ENCODE measurements at regions not wholly inside any gene's neighbourhood (a gene's known extent, or its start where the extent isn't known, plus 50 kb on each side); places are given as distances from the start of the nearest gene placed in this dataset.

DNA sequence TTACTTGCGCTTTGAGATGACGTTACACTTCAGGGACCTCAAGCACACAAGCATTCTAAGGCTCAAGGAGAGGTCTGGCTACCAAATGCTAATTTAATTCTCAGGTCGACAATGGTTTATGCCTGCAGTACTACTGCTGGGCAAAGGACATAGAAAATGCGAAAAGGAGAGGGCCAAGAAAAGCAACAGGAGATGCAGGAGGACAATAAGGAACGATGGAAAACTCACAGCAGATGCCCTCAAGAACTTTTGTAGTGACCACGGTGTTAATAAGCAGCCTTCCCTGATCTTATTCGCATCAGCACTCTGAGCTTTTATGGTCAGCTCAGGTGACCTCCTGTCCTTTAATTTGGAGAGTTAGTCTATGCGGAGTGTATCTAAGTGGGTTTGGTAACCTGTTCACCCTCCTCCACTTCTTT lies 146.3 kb downstream of the GPR85 start:
- H3K27ac ChIP-seq (ENCODE audit: low read depth, low read length, poor library complexity, severe bottlenecking) = peak overlapping the region; percentile 75
- no peaks in the 10 kb centered on the region for H3K36me3 ChIP-seq (ENCODE audit: insufficient read depth, low read length)
- H3K9me2 ChIP-seq (ENCODE audit: low read depth, low read length) = no peaks in the 10 kb centered on the region; the same call in 1 of the 2 replicates

DNA sequence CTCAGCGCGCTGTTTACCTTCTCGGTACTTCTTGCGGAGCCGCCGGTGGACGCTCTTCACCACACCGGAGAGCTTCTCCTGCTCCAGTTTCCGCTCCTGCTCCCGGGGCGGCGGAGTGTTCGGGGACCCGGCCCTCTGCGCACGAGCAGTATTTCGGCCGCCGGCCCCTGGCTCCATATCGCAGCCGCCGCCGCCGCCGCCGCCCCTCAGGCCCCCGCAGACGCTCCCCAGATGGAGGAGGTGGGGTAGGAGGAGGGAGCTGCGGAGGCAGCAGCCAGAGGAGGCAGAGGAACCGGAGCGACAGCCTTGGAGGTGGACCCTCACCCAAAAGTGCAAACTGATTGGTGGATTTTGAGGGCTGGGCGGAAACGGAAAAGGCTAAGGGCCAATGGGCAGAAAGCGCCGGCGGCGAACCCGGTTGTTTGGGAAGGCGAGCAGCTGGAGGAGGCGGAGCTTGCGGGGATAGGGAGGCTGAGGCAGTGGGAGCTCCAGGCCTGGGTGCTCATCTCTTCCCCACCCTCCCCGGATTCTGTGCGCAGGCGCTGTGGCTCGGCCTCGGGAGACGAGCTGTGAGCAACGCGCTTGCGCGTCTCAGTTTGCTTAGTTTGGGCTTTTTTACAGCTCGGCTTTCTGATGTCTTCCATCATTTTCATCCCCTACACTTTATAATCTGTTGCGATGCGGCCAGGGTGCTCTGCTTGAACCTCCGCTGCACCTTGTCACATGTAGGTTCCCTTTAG lies 146.9 kb downstream of the GPR85 start:
- H3K9me3 ChIP-seq (ENCODE audit: low read length) = no peaks in the 10 kb centered on the region
- H3F3A ChIP-seq (ENCODE audit: insufficient read depth, low read length) = no peaks in the 10 kb centered on the region
- no peaks in the 10 kb centered on the region for H3K36me3 ChIP-seq (ENCODE audit: insufficient read depth, low read length)
- no peaks in the 10 kb centered on the region for H3K9me2 ChIP-seq (ENCODE audit: low read depth, low read length)
- TF ChIP-seq CTCF (IDR thresholded peaks at IDR 0.05; ENCODE audit: low read length) = no peak; the same call in 1 of the 2 replicates
- no peak for TF ChIP-seq EZH2 (IDR thresholded peaks at IDR 0.05; ENCODE audit: borderline replicate concordance, low read length)
- H2AFZ ChIP-seq (ENCODE audit: low read length) = peak overlapping the region; percentile 58
- H3K27ac ChIP-seq (ENCODE audit: low read depth, low read length, poor library complexity, severe bottlenecking) = peak overlapping the region; percentile 75
- H3K27me3 ChIP-seq (ENCODE audit: insufficient read depth, low read length) = no peaks in the 10 kb centered on the region
- H3K4me2 ChIP-seq (ENCODE audit: low read length) = peak overlapping the region; percentile 80
- peak overlapping the region; percentile 75 for H3K4me3 ChIP-seq (ENCODE audit: low read depth, low read length, poor library complexity, severe bottlenecking)
- peaks cover 38% of the 10 kb centered on the region for H3K4me1 ChIP-seq (ENCODE audit: insufficient read depth, low read length, severe bottlenecking)
- no peaks in the 10 kb centered on the region for H4K20me1 ChIP-seq (ENCODE audit: insufficient read depth, low read length)
- peak overlapping the region; percentile 68 for H3K9ac ChIP-seq (ENCODE audit: low read length)
- peaks cover 27% of the 10 kb centered on the region for H3K79me2 ChIP-seq (ENCODE audit: insufficient read depth, low read length)

More for the DNA sequence above, 146.3 kb downstream of the GPR85 start:
- Histone ChIP-seq H3K9me3 (ENCODE audit: low read length) (no peaks in the 10 kb centered on the region), H3K4me2 (ENCODE audit: low read length) (peak overlapping the region; percentile 78), H4K20me1 (ENCODE audit: insufficient read depth, low read length) (no peaks in the 10 kb centered on the region), H3K4me3 (ENCODE audit: low read depth, low read length, poor library complexity, severe bottlenecking) (peak overlapping the region; percentile 75), H3K4me1 (ENCODE audit: insufficient read depth, low read length, severe bottlenecking) (peaks cover 38% of the 10 kb centered on the region), H3F3A (ENCODE audit: insufficient read depth, low read length) (no peaks in the 10 kb centered on the region), H3K27me3 (ENCODE audit: insufficient read depth, low read length) (no peaks in the 10 kb centered on the region), H3K79me2 (ENCODE audit: insufficient read depth, low read length) (peaks cover 27% of the 10 kb centered on the region), H3K9ac (ENCODE audit: low read length) (peak overlapping the region; percentile 68), H2AFZ (ENCODE audit: low read length) (peak overlapping the region; percentile 58)
- TF ChIP-seq EZH2 (IDR thresholded peaks at IDR 0.05; ENCODE audit: borderline replicate concordance, low read length) (no peak), CTCF (IDR thresholded peaks at IDR 0.05; ENCODE audit: low read length) (no peak)

DNA sequence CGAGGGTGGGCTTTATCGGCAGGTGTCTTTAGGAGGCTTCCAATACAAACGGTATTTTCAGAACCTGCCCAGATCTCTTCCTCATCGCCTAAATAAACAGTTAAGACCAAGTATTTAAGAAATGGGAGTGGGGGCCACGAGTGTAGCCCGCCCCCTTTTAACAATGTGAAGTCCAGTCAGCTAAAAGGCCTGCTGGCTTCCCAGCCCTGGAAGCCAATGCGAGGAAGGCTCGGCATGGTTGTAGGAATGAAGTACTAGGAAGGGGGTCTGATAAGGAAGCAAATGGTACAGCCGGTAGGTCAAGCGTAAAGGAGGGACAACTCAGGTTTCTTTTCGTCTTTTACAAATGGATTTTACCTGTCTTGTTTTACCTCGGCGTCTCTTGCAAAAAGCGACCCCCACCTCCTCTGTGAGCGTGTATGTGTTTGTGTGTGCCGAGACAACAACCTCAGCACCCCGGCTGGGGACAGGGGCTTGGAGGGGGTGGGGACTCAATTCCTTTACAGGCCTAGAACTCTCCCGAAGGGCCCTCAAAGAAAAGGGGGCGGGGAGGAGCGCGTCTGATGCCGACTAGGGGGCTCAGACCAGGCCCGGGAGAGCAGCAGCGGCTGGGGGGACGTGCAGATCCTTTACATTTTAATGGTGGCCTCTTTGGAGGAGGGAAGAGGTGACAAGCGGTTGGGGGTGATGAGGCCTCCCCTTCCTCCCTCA lies 147.6 kb downstream of the GPR85 start:
- peaks cover 38% of the 10 kb centered on the region for H3K4me1 ChIP-seq (ENCODE audit: insufficient read depth, low read length, severe bottlenecking)
- H3K36me3 ChIP-seq (ENCODE audit: insufficient read depth, low read length) = no peaks in the 10 kb centered on the region
- H3K4me3 ChIP-seq (ENCODE audit: low read depth, low read length, poor library complexity, severe bottlenecking) = peak overlapping the region; percentile 75
- H3K9ac ChIP-seq (ENCODE audit: low read length) = peak overlapping the region; percentile 67
- no peaks in the 10 kb centered on the region for H3K9me2 ChIP-seq (ENCODE audit: low read depth, low read length)
- peak overlapping the region; percentile 23 for H3K27ac ChIP-seq (ENCODE audit: low read depth, low read length, poor library complexity, severe bottlenecking)
- no peaks in the 10 kb centered on the region for H3F3A ChIP-seq (ENCODE audit: insufficient read depth, low read length)
- H3K9me3 ChIP-seq (ENCODE audit: low read length) = no peaks in the 10 kb centered on the region
- TF ChIP-seq CTCF (IDR thresholded peaks at IDR 0.05; ENCODE audit: low read length) (no peak), EZH2 (IDR thresholded peaks at IDR 0.05; ENCODE audit: borderline replicate concordance, low read length) (no peak)
- H3K79me2 ChIP-seq (ENCODE audit: insufficient read depth, low read length) = peaks cover 27% of the 10 kb centered on the region
- no peaks in the 10 kb centered on the region for H3K27me3 ChIP-seq (ENCODE audit: insufficient read depth, low read length)
- no peaks in the 10 kb centered on the region for H4K20me1 ChIP-seq (ENCODE audit: insufficient read depth, low read length)
- 0 out of 2 replicates have a peak overlapping the region, but pooled peaks have one; percentile 4 for H2AFZ ChIP-seq (ENCODE audit: low read length)
- peak overlapping the region; percentile 80 for H3K4me2 ChIP-seq (ENCODE audit: low read length)

All from OCI-LY1 (cell line).